Neural cell (in vitro differentiated cells): ENCODE measurements at regions not wholly inside any gene's neighbourhood (a gene's known extent, or its start where the extent isn't known, plus 50 kb on each side); places are given as distances from the start of the nearest gene placed in this dataset.

Experiments
- H2AFZ ChIP-seq: fragments of 200-600, 300-800 bp; sonication (generic), shearing (Covaris generic); 2 replicates; pipeline ENCODE4 v1.6.0; 2014; ENCODE audit warnings: low read depth, mild to moderate bottlenecking, antibody characterized with exemption, low read length, moderate library complexity
- H3F3A ChIP-seq: fragments of 200-600 bp; shearing (Covaris generic); 2 replicates; pipeline ENCODE4 v1.6.1; 2016; ENCODE audit warnings: mild to moderate bottlenecking, moderate library complexity, mixed read lengths, antibody characterized with exemption, low read length; ENCODE audit not compliant: insufficient read depth, poor library complexity, severe bottlenecking
- H3K27ac ChIP-seq: fragments of 200-600, 300-800 bp; sonication (generic), shearing (Covaris generic); 2 replicates; pipeline ENCODE4 v1.5.1; 2014; ENCODE audit warnings: mild to moderate bottlenecking, low read length, moderate library complexity
- H3K27me3 ChIP-seq: fragments of 300-800, 200-600 bp; sonication (generic), shearing (Covaris generic); 2 replicates; pipeline ENCODE4 v1.6.0; 2014; ENCODE audit warnings: mild to moderate bottlenecking, low read depth, low read length, moderate library complexity; ENCODE audit not compliant: insufficient read depth
- H3K36me3 ChIP-seq: fragments of 300-800, 200-600 bp; sonication (generic), shearing (Covaris generic); 2 replicates; pipeline ENCODE4 v1.5.1; 2014; ENCODE audit warnings: mild to moderate bottlenecking, antibody characterized with exemption, low read length, moderate library complexity; ENCODE audit not compliant: insufficient read depth
- H3K4me2 ChIP-seq: fragments of 300-800, 200-600 bp; sonication (generic), shearing (Covaris generic); 2 replicates; pipeline ENCODE4 v1.6.0; 2014; ENCODE audit warnings: mild to moderate bottlenecking, low read length
- H3K4me3 ChIP-seq: fragments of 300-800, 200-600 bp; sonication (generic), shearing (Covaris generic); 2 replicates; pipeline ENCODE4 v1.5.1; 2014; ENCODE audit warnings: mild to moderate bottlenecking, low read length, moderate library complexity
- H3K79me2 ChIP-seq: fragments of 200-600 bp; shearing (Covaris generic); replicated peaks from 2 replicates; pipeline ENCODE4 v1.6.0; 2014; ENCODE audit warnings: mild to moderate bottlenecking, low read length, moderate library complexity; ENCODE audit not compliant: insufficient read depth
- H3K9ac ChIP-seq: fragments of 300-800, 200-600 bp; sonication (generic), shearing (Covaris generic); 2 replicates; pipeline ENCODE4 v1.6.1; 2016; ENCODE audit warnings: mild to moderate bottlenecking, low read length, mixed read lengths
- H3K9me2 ChIP-seq: fragments of 200-600 bp; shearing (Covaris generic); 2 replicates; pipeline ENCODE4 v1.6.1; 2016; ENCODE audit warnings: mild to moderate bottlenecking, low read length, mixed read lengths; ENCODE audit not compliant: insufficient read depth
- H3K9me3 ChIP-seq: fragments of 200-600, 300-800 bp; sonication (generic), shearing (Covaris generic); 2 replicates; pipeline ENCODE4 v1.6.1; 2016; ENCODE audit warnings: mild to moderate bottlenecking, mixed run types, low read length, moderate library complexity, mixed read lengths
- H4K20me1 ChIP-seq: fragments of 200-600 bp; shearing (Covaris generic); 2 replicates; pipeline ENCODE4 v1.6.1; 2016; ENCODE audit warnings: mild to moderate bottlenecking, mixed run types; ENCODE audit not compliant: insufficient read depth
- EP300 ChIP-seq: fragments of 450-650 bp; conservative IDR thresholded peaks from 2 replicates; pipeline ENCODE4 v1.6.1; 2014; ENCODE audit warnings: antibody characterized with exemption, mild to moderate bottlenecking, moderate library complexity; ENCODE audit not compliant: poor library complexity, severe bottlenecking
- EZH2 ChIP-seq: fragments of 200-600, 300-800 bp; shearing (Covaris generic), sonication (generic); IDR thresholded peaks from 2 replicates; pipeline ENCODE4 v1.6.1; 2014; ENCODE audit warnings: antibody characterized with exemption, low read length, borderline replicate concordance, mild to moderate bottlenecking; ENCODE audit not compliant: insufficient read depth, poor library complexity, severe bottlenecking
- MXI1 ChIP-seq: fragments of 450-650 bp; conservative IDR thresholded peaks from 2 replicates; pipeline ENCODE4 v1.6.1; 2014; ENCODE audit warnings: antibody characterized with exemption, mild to moderate bottlenecking; ENCODE audit not compliant: poor library complexity, severe bottlenecking
- POLR2AphosphoS5 ChIP-seq: IDR thresholded peaks from 2 replicates; pipeline ENCODE4 v1.6.1; 2012
- RAD21 ChIP-seq: fragments of 450-650 bp; conservative IDR thresholded peaks from 2 replicates; pipeline ENCODE4 v1.6.1; 2014; ENCODE audit warnings: antibody characterized with exemption, mild to moderate bottlenecking, moderate library complexity
- SMC3 ChIP-seq: fragments of 450-650 bp; conservative IDR thresholded peaks from 2 replicates; pipeline ENCODE4 v1.6.1; 2014; ENCODE audit warnings: antibody characterized with exemption, mild to moderate bottlenecking, moderate library complexity; ENCODE audit not compliant: poor library complexity
- TAF1 ChIP-seq: IDR thresholded peaks from 2 replicates; pipeline ENCODE4 v1.6.1; 2012; ENCODE audit warnings: low read depth
- TF ChIP-seq, protein P1 (sequence below): IDR thresholded peaks from 2 replicates; pipeline ENCODE4 v1.6.1; 2012; ENCODE audit warnings: borderline replicate concordance
- TF ChIP-seq, protein P2 (sequence below): fragments of 450-650 bp; IDR thresholded peaks from 2 replicates; pipeline ENCODE4 v1.5.1; 2014; ENCODE audit warnings: antibody characterized with exemption, mild to moderate bottlenecking, moderate library complexity; ENCODE audit not compliant: poor library complexity, severe bottlenecking

DNA sequence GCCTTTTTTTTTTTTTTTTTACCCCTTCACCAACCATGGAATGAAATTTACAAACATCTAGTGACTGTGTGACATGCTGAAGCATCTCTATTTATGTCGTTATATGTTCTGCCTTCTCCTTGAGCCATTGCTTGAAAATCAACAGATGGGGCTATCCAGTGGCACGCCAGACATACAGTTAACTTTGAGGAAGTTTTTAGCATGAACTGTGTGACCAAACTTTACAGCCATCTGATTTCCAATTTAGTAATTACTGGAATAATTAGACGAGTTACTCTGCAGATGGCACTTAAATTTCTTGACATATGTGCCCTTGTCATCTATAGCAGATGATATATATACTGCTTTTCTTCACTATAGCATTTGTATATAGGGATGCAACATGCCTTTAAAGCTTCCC is 192.1 kb downstream of the SNAPC1 start:
- H3K4me3 ChIP-seq: no peak overlapping the region
- H3K36me3 ChIP-seq: no peaks in the 10 kb centered on the region
- H3K9me3 ChIP-seq: no peaks in the 10 kb centered on the region
- H3K27me3 ChIP-seq: no peaks in the 10 kb centered on the region
- no peaks in the 10 kb centered on the region for H3K79me2 ChIP-seq
- no peak overlapping the region for H3K4me2 ChIP-seq
- H2AFZ ChIP-seq: no peak overlapping the region
- H4K20me1 ChIP-seq: no peaks in the 10 kb centered on the region
- H3K27ac ChIP-seq: no peak overlapping the region
- peaks cover 4% of the 10 kb centered on the region for H3F3A ChIP-seq
- no peak overlapping the region for H3K9ac ChIP-seq
- no peaks in the 10 kb centered on the region for H3K9me2 ChIP-seq
- TF ChIP-seq RAD21 (no peak), SMC3 (no peak), POLR2AphosphoS5 (no peak), TAF1 (no peak), EZH2 (no peak), MXI1 (no peak), EP300 (no peak)
- TF ChIP-seq, protein P1, sequence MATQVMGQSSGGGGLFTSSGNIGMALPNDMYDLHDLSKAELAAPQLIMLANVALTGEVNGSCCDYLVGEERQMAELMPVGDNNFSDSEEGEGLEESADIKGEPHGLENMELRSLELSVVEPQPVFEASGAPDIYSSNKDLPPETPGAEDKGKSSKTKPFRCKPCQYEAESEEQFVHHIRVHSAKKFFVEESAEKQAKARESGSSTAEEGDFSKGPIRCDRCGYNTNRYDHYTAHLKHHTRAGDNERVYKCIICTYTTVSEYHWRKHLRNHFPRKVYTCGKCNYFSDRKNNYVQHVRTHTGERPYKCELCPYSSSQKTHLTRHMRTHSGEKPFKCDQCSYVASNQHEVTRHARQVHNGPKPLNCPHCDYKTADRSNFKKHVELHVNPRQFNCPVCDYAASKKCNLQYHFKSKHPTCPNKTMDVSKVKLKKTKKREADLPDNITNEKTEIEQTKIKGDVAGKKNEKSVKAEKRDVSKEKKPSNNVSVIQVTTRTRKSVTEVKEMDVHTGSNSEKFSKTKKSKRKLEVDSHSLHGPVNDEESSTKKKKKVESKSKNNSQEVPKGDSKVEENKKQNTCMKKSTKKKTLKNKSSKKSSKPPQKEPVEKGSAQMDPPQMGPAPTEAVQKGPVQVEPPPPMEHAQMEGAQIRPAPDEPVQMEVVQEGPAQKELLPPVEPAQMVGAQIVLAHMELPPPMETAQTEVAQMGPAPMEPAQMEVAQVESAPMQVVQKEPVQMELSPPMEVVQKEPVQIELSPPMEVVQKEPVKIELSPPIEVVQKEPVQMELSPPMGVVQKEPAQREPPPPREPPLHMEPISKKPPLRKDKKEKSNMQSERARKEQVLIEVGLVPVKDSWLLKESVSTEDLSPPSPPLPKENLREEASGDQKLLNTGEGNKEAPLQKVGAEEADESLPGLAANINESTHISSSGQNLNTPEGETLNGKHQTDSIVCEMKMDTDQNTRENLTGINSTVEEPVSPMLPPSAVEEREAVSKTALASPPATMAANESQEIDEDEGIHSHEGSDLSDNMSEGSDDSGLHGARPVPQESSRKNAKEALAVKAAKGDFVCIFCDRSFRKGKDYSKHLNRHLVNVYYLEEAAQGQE: no peak
- TF ChIP-seq, protein P2, sequence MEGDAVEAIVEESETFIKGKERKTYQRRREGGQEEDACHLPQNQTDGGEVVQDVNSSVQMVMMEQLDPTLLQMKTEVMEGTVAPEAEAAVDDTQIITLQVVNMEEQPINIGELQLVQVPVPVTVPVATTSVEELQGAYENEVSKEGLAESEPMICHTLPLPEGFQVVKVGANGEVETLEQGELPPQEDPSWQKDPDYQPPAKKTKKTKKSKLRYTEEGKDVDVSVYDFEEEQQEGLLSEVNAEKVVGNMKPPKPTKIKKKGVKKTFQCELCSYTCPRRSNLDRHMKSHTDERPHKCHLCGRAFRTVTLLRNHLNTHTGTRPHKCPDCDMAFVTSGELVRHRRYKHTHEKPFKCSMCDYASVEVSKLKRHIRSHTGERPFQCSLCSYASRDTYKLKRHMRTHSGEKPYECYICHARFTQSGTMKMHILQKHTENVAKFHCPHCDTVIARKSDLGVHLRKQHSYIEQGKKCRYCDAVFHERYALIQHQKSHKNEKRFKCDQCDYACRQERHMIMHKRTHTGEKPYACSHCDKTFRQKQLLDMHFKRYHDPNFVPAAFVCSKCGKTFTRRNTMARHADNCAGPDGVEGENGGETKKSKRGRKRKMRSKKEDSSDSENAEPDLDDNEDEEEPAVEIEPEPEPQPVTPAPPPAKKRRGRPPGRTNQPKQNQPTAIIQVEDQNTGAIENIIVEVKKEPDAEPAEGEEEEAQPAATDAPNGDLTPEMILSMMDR: no peak

DNA sequence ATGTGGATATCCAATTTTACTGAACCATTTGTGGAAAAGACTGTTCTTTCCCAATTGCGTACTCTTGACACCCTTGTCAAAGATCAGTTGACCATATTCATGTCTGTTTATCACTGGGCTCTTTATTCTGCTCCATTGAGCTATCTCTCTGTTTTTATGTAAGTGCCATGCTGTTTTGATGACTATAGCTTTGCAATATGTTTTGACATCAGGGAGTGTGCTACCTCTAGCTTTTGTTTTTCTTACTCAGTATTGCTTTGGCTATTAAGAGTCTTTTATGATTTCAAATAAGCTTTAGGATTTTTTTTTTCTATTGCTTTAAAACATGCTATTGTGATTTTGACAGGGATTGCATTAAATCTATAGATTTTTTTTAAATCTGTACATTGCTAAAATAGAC is 194.3 kb downstream of the SNAPC1 start:
- Histone ChIP-seq H3K27ac (no peak overlapping the region), H3K9ac (no peak overlapping the region), H3K36me3 (no peaks in the 10 kb centered on the region), H3K79me2 (no peaks in the 10 kb centered on the region), H3K27me3 (no peaks in the 10 kb centered on the region), H2AFZ (no peak overlapping the region), H3K9me2 (no peaks in the 10 kb centered on the region), H3K4me3 (no peak overlapping the region), H3K4me2 (no peak overlapping the region), H3K9me3 (no peaks in the 10 kb centered on the region), H4K20me1 (no peaks in the 10 kb centered on the region), H3F3A (peaks cover 4% of the 10 kb centered on the region)
- TF ChIP-seq, protein P1: no peak
- TF ChIP-seq EP300 (no peak), POLR2AphosphoS5 (no peak), EZH2 (no peak), MXI1 (no peak), TAF1 (no peak)
